HG02571 (cell line): ENCODE measurements at regions not wholly inside any gene's neighbourhood (a gene's known extent, or its start where the extent isn't known, plus 50 kb on each side); places are given as distances from the start of the nearest gene placed in this dataset.
A peak's percentile ranks its signal among the peaks of the same experiment; 100 is the strongest.
"Not testable (repeated sequence)": the region's sequence is repeated elsewhere in the genome, so short reads cannot be mapped to it uniquely, and the experiment has no call there.

ENCODE experiments used
- ATAC-seq: cut with Tn5 transposase; IDR thresholded peaks from one replicate; pipeline ENCODE4 v1.9.1; 2021; ENCODE audit warnings: mild to moderate bottlenecking, moderate library complexity; ENCODE audit not compliant: unreplicated experiment

GRCh38 chr4:101730291-101731117, 60.0 kb upstream of the BANK1 start:
- ATAC-seq = peak; percentile 88

- no peak for ATAC-seq
Measured at GRCh38 chr4:101727238-101727637, 63.3 kb upstream of the BANK1 start.

- no peak for ATAC-seq
Measured at GRCh38 chr4:101724093-101724492, 66.4 kb upstream of the BANK1 start.

GRCh38 chr4:101718810-101719209, 71.7 kb upstream of the BANK1 start:
- no peak for ATAC-seq

GRCh38 chr4:101711590-101712260, 78.8 kb upstream of the BANK1 start:
- no peak for ATAC-seq

GRCh38 chr4:101710806-101711205, 79.7 kb upstream of the BANK1 start:
- ATAC-seq = no peak

GRCh38 chr4:101708293-101709039, 82.1 kb upstream of the BANK1 start:
- ATAC-seq = no peak

GRCh38 chr4:101707596-101707995, 82.9 kb upstream of the BANK1 start:
- no peak for ATAC-seq

- no peak for ATAC-seq
Measured at GRCh38 chr4:101706535-101707057, 83.9 kb upstream of the BANK1 start.

- ATAC-seq = no peak
Measured at GRCh38 chr4:101701551-101701950, 89.0 kb upstream of the BANK1 start.

- no peak for ATAC-seq
Measured at GRCh38 chr4:101699441-101700124, 90.9 kb upstream of the BANK1 start.

- ATAC-seq = no peak
Measured at GRCh38 chr4:101697266-101697665, 93.3 kb upstream of the BANK1 start.

- no peak for ATAC-seq
Measured at GRCh38 chr4:101696276-101697010, 94.1 kb upstream of the BANK1 start.

GRCh38 chr4:101695176-101695575, 95.4 kb upstream of the BANK1 start:
- ATAC-seq = no peak

- not testable (repeated sequence) for ATAC-seq
Measured at GRCh38 chr4:101694403-101694802, 96.1 kb upstream of the BANK1 start.

GRCh38 chr4:101693842-101694398, 96.6 kb upstream of the BANK1 start:
- ATAC-seq = peak; percentile 65

- no peak for ATAC-seq
Measured at GRCh38 chr4:101689220-101689619, 101.3 kb upstream of the BANK1 start.

- no peak for ATAC-seq
Measured at GRCh38 chr4:101685126-101685525, 105.4 kb upstream of the BANK1 start.

- ATAC-seq = no peak
Measured at GRCh38 chr4:101682946-101683345, 107.6 kb upstream of the BANK1 start.

- no peak for ATAC-seq
Measured at GRCh38 chr4:101678180-101678579, 112.3 kb upstream of the BANK1 start.
